ENCODE measurements at regions not wholly inside any gene's neighbourhood (a gene's known extent, or its start where the extent isn't known, plus 50 kb on each side); places are given as distances from the start of the nearest gene placed in this dataset.

- Mint-ChIP-seq H3K4me3 (no peak overlapping the region), H3K4me1 (peaks cover 5 to 16% of the 10 kb centered on the region in 2 experiments; a peak in 3 of 4 replicates), H3K36me3 (ENCODE audit: insufficient read depth in 1 of 3, low read depth in 3 of 3) (no peaks in the 10 kb centered on the region), H3K27ac (no peak overlapping the region), H3K9me3 (no peaks in the 10 kb centered on the region; a peak in 1 of 5 replicates), H3K27me3 (ENCODE audit: low read depth) (peaks cover under 1% of the 10 kb centered on the region; the same call in 1 of the 2 replicates)
- no peak overlapping the region for H3K27ac ChIP-seq (ENCODE audit: insufficient read length, low read depth, low read length)
- no peak overlapping the region for H2BK15ac ChIP-seq (ENCODE audit: low read depth, low read length)
- no peak overlapping the region for H3K4me2 ChIP-seq (ENCODE audit: insufficient read depth, insufficient read length, low read length)
- H4K5ac ChIP-seq (ENCODE audit: insufficient read length, low read depth, low read length), result no peak overlapping the region
- no peak overlapping the region for H3K56ac ChIP-seq (ENCODE audit: insufficient read length, low read depth, low read length)
- H4K91ac ChIP-seq (ENCODE audit: insufficient read length, low read depth, low read length), result no peak overlapping the region
- H3K79me1 ChIP-seq (ENCODE audit: insufficient read depth, low read depth, low read length, poor library complexity, severe bottlenecking), result no peaks in the 10 kb centered on the region
- no peak overlapping the region for H2BK12ac ChIP-seq (ENCODE audit: insufficient read length, low read depth, low read length)
- H3K4me1 ChIP-seq (ENCODE audit: insufficient read depth, low read length), result no peaks in the 10 kb centered on the region; the same call in 1 of the 2 replicates
- no peak overlapping the region for H2AK5ac ChIP-seq (ENCODE audit: insufficient read length, low read length)
- no peak overlapping the region for H2BK5ac ChIP-seq (ENCODE audit: insufficient read length, low read length)
- H2BK120ac ChIP-seq (ENCODE audit: low read depth, low read length, poor library complexity, severe bottlenecking), result no peak overlapping the region
- H3K23me2 ChIP-seq (ENCODE audit: insufficient read length, low read depth, low read length, poor library complexity, severe bottlenecking), result no peaks in the 10 kb centered on the region
- H3K9ac ChIP-seq (ENCODE audit: extremely low read depth, insufficient read length, low read length), result no peak overlapping the region
- H3K23ac ChIP-seq (ENCODE audit: insufficient read length, low read depth, low read length), result no peak overlapping the region
- H3K9me3 ChIP-seq (ENCODE audit: control insufficient read depth, low read depth, low read length), result no peaks in the 10 kb centered on the region
- no peak overlapping the region for H4K8ac ChIP-seq (replicated peaks; ENCODE audit: insufficient read length, low read depth, low read length)
- H3K4ac ChIP-seq (ENCODE audit: low read depth, low read length), result no peak overlapping the region
- H3K27me3 ChIP-seq (ENCODE audit: insufficient read depth, low read length), result no peaks in the 10 kb centered on the region
- H3T11ph ChIP-seq (ENCODE audit: low read length), result no peak overlapping the region
- no peaks in the 10 kb centered on the region for H4K20me1 ChIP-seq (ENCODE audit: control insufficient read depth, insufficient read depth, insufficient read length)
- H2AFZ ChIP-seq (ENCODE audit: low read length), result no peak overlapping the region
- no peak overlapping the region for H3K18ac ChIP-seq (ENCODE audit: insufficient read length, low read depth, low read length)
- WGBS (ENCODE audit: extremely low coverage, insufficient read length, low lambda C conversion rate), result no CpG with 5 or more reads among the region's 1 CpG
- TF ChIP-seq, protein P1, sequence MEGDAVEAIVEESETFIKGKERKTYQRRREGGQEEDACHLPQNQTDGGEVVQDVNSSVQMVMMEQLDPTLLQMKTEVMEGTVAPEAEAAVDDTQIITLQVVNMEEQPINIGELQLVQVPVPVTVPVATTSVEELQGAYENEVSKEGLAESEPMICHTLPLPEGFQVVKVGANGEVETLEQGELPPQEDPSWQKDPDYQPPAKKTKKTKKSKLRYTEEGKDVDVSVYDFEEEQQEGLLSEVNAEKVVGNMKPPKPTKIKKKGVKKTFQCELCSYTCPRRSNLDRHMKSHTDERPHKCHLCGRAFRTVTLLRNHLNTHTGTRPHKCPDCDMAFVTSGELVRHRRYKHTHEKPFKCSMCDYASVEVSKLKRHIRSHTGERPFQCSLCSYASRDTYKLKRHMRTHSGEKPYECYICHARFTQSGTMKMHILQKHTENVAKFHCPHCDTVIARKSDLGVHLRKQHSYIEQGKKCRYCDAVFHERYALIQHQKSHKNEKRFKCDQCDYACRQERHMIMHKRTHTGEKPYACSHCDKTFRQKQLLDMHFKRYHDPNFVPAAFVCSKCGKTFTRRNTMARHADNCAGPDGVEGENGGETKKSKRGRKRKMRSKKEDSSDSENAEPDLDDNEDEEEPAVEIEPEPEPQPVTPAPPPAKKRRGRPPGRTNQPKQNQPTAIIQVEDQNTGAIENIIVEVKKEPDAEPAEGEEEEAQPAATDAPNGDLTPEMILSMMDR (conservative IDR thresholded peaks at IDR 0.05), result no peak
- no peak for DNase-seq
- H2BK20ac ChIP-seq (ENCODE audit: low read depth, low read length, poor library complexity, severe bottlenecking), result no peak overlapping the region
- H3K79me2 ChIP-seq (ENCODE audit: insufficient read depth, low read length), result no peaks in the 10 kb centered on the region
- no peak overlapping the region for H3K14ac ChIP-seq (ENCODE audit: insufficient read depth, low read length)
Observed at GRCh38 chr11:131042041-131042390, 125.7 kb upstream of the SNX19 start.

Measured in H9 (cell line).